ENCODE measurements at regions not wholly inside any gene's neighbourhood (a gene's known extent, or its start where the extent isn't known, plus 50 kb on each side); places are given as distances from the start of the nearest gene placed in this dataset.

- 47% methylated on average over 3 of the region's 6 CpGs for WGBS (ENCODE audit: insufficient coverage)
- Histone ChIP-seq H3K79me2 (ENCODE audit: insufficient read depth, low read length) (no peaks in the 10 kb centered on the region), H2AFZ (ENCODE audit: insufficient read depth, low read depth, low read length, poor library complexity, severe bottlenecking) (no peak overlapping the region), H4K20me1 (ENCODE audit: insufficient read depth, low read length) (no peaks in the 10 kb centered on the region), H3K36me3 (replicated peaks in 1 of 2; ENCODE audit: control insufficient read depth in 1 of 2, insufficient read depth in 2 of 2, low read length in 2 of 2) (no peaks in the 10 kb centered on the region), H3K27ac (ENCODE audit: low read depth in 1 of 2, low read length in 2 of 2) (no peak overlapping the region), H3K4me2 (replicated peaks; ENCODE audit: extremely low read depth, low read length, poor library complexity, severe bottlenecking) (no peak overlapping the region), H3K27me3 (ENCODE audit: control insufficient read depth in 2 of 2, insufficient read depth in 2 of 2, low read length in 2 of 2) (no peaks in the 10 kb centered on the region), H3K4me3 (replicated peaks in 1 of 3; ENCODE audit: low read depth in 2 of 3, low read length in 3 of 3) (no peak overlapping the region), H3K4me1 (ENCODE audit: control insufficient read depth in 1 of 2, insufficient read depth in 2 of 2, low read length in 2 of 2) (no peaks in the 10 kb centered on the region), H3K9ac (ENCODE audit: insufficient read depth, low read length, poor library complexity, severe bottlenecking) (no peak overlapping the region), H3K9me3 (replicated peaks in 1 of 2; ENCODE audit: control insufficient read depth in 1 of 2, insufficient read depth in 1 of 2, low read length in 2 of 2) (peaks cover 0 to 9% of the 10 kb centered on the region in 2 donors)
- peaks cover 4 to 7% (median 4%) of the 10 kb centered on the region in 3 donors for H3K27me3 Mint-ChIP-seq (ENCODE audit: low read depth in 3 of 3)
- DNase-seq, result no peak
- H3K4me3 Mint-ChIP-seq, result no peak overlapping the region
- TF ChIP-seq, protein P1, sequence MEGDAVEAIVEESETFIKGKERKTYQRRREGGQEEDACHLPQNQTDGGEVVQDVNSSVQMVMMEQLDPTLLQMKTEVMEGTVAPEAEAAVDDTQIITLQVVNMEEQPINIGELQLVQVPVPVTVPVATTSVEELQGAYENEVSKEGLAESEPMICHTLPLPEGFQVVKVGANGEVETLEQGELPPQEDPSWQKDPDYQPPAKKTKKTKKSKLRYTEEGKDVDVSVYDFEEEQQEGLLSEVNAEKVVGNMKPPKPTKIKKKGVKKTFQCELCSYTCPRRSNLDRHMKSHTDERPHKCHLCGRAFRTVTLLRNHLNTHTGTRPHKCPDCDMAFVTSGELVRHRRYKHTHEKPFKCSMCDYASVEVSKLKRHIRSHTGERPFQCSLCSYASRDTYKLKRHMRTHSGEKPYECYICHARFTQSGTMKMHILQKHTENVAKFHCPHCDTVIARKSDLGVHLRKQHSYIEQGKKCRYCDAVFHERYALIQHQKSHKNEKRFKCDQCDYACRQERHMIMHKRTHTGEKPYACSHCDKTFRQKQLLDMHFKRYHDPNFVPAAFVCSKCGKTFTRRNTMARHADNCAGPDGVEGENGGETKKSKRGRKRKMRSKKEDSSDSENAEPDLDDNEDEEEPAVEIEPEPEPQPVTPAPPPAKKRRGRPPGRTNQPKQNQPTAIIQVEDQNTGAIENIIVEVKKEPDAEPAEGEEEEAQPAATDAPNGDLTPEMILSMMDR (IDR thresholded peaks at IDR 0.05), result no peak
- intact Hi-C loops (cut with micrococcal nuclease), result loop anchor here in 1 of 2 donors (10.0 kb wide), 1 partner anchor 64 kb away; no protein-coding TSS in a partner anchor
- no peak overlapping the region for H3K27ac Mint-ChIP-seq
- H3K9me3 Mint-ChIP-seq, result peaks cover 0 to 12% (median 3%) of the 10 kb centered on the region in 7 donors
- no peaks in the 10 kb centered on the region for H3K36me3 Mint-ChIP-seq
- H3K4me1 Mint-ChIP-seq, result peaks cover 13% of the 10 kb centered on the region
These were observed 149.7 kb upstream of the PLET1 start for GRCh38 chr11:112410325-112410724.

GRCh38 chr11:112412383-112412782 is 151.7 kb upstream of the PLET1 start:
- H3K27ac Mint-ChIP-seq, result no peak overlapping the region
- H3K36me3 Mint-ChIP-seq, result no peaks in the 10 kb centered on the region
- Histone ChIP-seq H3K27me3 (ENCODE audit: control insufficient read depth in 2 of 2, insufficient read depth in 2 of 2, low read length in 2 of 2) (no peaks in the 10 kb centered on the region), H2AFZ (ENCODE audit: insufficient read depth, low read depth, low read length, poor library complexity, severe bottlenecking) (no peak overlapping the region), H4K20me1 (ENCODE audit: insufficient read depth, low read length) (no peaks in the 10 kb centered on the region), H3K9me3 (replicated peaks in 1 of 2; ENCODE audit: control insufficient read depth in 1 of 2, insufficient read depth in 1 of 2, low read length in 2 of 2) (peaks cover 0 to 9% of the 10 kb centered on the region in 2 donors), H3K4me3 (replicated peaks in 1 of 3; ENCODE audit: low read depth in 2 of 3, low read length in 3 of 3) (no peak overlapping the region), H3K9ac (ENCODE audit: insufficient read depth, low read length, poor library complexity, severe bottlenecking) (no peak overlapping the region), H3K79me2 (ENCODE audit: insufficient read depth, low read length) (no peaks in the 10 kb centered on the region), H3K27ac (ENCODE audit: low read depth in 1 of 2, low read length in 2 of 2) (no peak overlapping the region), H3K4me2 (replicated peaks; ENCODE audit: extremely low read depth, low read length, poor library complexity, severe bottlenecking) (no peak overlapping the region), H3K4me1 (ENCODE audit: control insufficient read depth in 1 of 2, insufficient read depth in 2 of 2, low read length in 2 of 2) (no peaks in the 10 kb centered on the region), H3K36me3 (replicated peaks in 1 of 2; ENCODE audit: control insufficient read depth in 1 of 2, insufficient read depth in 2 of 2, low read length in 2 of 2) (no peaks in the 10 kb centered on the region)
- H3K27me3 Mint-ChIP-seq (ENCODE audit: low read depth in 3 of 3), result peaks cover 4 to 9% (median 7%) of the 10 kb centered on the region in 3 donors
- H3K9me3 Mint-ChIP-seq, result peaks cover 0 to 12% (median 5%) of the 10 kb centered on the region in 7 donors
- no peak for DNase-seq
- TF ChIP-seq, protein P1 (IDR thresholded peaks at IDR 0.05), result no peak
- 14% methylated on average over 1 of the region's 4 CpGs for whole genome bisulfite sequencing (ENCODE audit: insufficient coverage)
- no peak overlapping the region for H3K4me3 Mint-ChIP-seq
- intact Hi-C loops (cut with micrococcal nuclease), result loop anchor here in 1 of 2 donors (10.0 kb wide), 1 partner anchor 62 kb away; no protein-coding TSS in a partner anchor
- peaks cover 13% of the 10 kb centered on the region for H3K4me1 Mint-ChIP-seq
